IMR-90 (cell line): ENCODE measurements at regions not wholly inside any gene's neighbourhood (a gene's known extent, or its start where the extent isn't known, plus 50 kb on each side); places are given as distances from the start of the nearest gene placed in this dataset.

ENCODE experiments used
- ATAC-seq: fragments of 200-7000 bp; cut with Tn5 transposase; 2 replicates; pipeline ENCODE4 v1.9.1; 2020; ENCODE audit warnings: low read depth, mild to moderate bottlenecking, moderate library complexity
- BruUV-seq: library from RNA; stranded (reverse); fragments of 400-500 nt; replicated peaks from 2 replicates; lab custom pipeline; 2021; lab: Mats Ljungman, UMichigan
- CTCF ChIA-PET: fragments of 300-600 bp; formaldehyde crosslinking; extraction: SDS; loops from one replicate; lab custom pipeline; 2021; ENCODE audit warnings: antibody characterized with exemption; lab: Yijun Ruan, JAX
- POLR2A ChIA-PET: fragments of 300-600 bp; sonication (Branson Sonifier 250); formaldehyde crosslinking; loops from one replicate; lab custom pipeline; 2022; ENCODE audit warnings: antibody characterized with exemption; ENCODE audit not compliant: unreplicated experiment; lab: Charles Lee
- DNase-seq: peaks from one replicate; pipeline ENCODE4 v3.0.0; 2013
- H2AFZ ChIP-seq: replicated peaks from 2 replicates; pipeline ENCODE3; 2013; ENCODE audit warnings: low read length, mild to moderate bottlenecking; ENCODE audit not compliant: poor library complexity
- H2AK5ac ChIP-seq: 2 replicates; pipeline ENCODE4 v1.6.1; 2013; ENCODE audit warnings: low read depth, low read length, inconsistent platforms
- H2AK9ac ChIP-seq: replicated peaks from 2 replicates; pipeline ENCODE3; 2013; ENCODE audit warnings: mild to moderate bottlenecking, low read depth, low read length, moderate library complexity; ENCODE audit not compliant: poor library complexity
- H2BK120ac ChIP-seq: 2 replicates; pipeline ENCODE4 v1.6.1; 2013; ENCODE audit warnings: low read depth, low read length, inconsistent platforms
- H2BK15ac ChIP-seq: 3 replicates; pipeline ENCODE4 v1.6.1; 2013; ENCODE audit warnings: low read depth, low read length, inconsistent platforms
- H2BK20ac ChIP-seq: 2 replicates; pipeline ENCODE4 v1.6.1; 2013; ENCODE audit warnings: low read depth, mild to moderate bottlenecking, inconsistent platforms, low read length, moderate library complexity
- H2BK5ac ChIP-seq: 2 replicates; pipeline ENCODE4 v1.6.1; 2013; ENCODE audit warnings: mild to moderate bottlenecking, low read depth, low read length, inconsistent platforms; ENCODE audit not compliant: poor library complexity, severe bottlenecking
- H3K14ac ChIP-seq: replicated peaks from 2 replicates; pipeline ENCODE4 v1.6.1; 2013; ENCODE audit warnings: low read depth, low read length, inconsistent platforms
- H3K18ac ChIP-seq: 2 replicates; pipeline ENCODE4 v1.6.1; 2013; ENCODE audit warnings: low read depth, low read length, control low read depth
- H3K23ac ChIP-seq: 2 replicates; pipeline ENCODE4 v1.6.1; 2013; ENCODE audit warnings: low read depth, low read length, inconsistent platforms
- H3K27ac ChIP-seq: 2 replicates; pipeline ENCODE4 v1.5.1; 2013; ENCODE audit warnings: mild to moderate bottlenecking, control low read depth, low read length; ENCODE audit not compliant: insufficient read depth
- H3K27me3 ChIP-seq: 2 replicates; pipeline ENCODE4 v1.6.1; 2013; ENCODE audit warnings: low read length; ENCODE audit not compliant: control insufficient read depth, insufficient read depth
- H3K36me3 ChIP-seq: 2 replicates; pipeline ENCODE4 v1.6.1; 2013; ENCODE audit warnings: low read length, mixed read lengths; ENCODE audit not compliant: control insufficient read depth, insufficient read depth
- H3K4ac ChIP-seq: 2 replicates; pipeline ENCODE4 v1.6.1; 2013; ENCODE audit warnings: low read depth, low read length, inconsistent platforms
- H3K4me1 ChIP-seq: 2 replicates; pipeline ENCODE4 v1.6.1; 2013; ENCODE audit warnings: low read length, mixed read lengths; ENCODE audit not compliant: control insufficient read depth, insufficient read depth
- H3K4me2 ChIP-seq: 2 replicates; pipeline ENCODE4 v1.6.1; 2013; ENCODE audit warnings: low read depth, mild to moderate bottlenecking, control low read depth, low read length, moderate library complexity
- H3K4me3 ChIP-seq: 2 replicates; pipeline ENCODE4 v1.5.1; 2013; ENCODE audit warnings: low read depth, mild to moderate bottlenecking, control low read depth, low read length, moderate library complexity; ENCODE audit not compliant: insufficient read depth
- H3K56ac ChIP-seq: 2 replicates; pipeline ENCODE4 v1.6.1; 2013; ENCODE audit warnings: low read length, inconsistent platforms; ENCODE audit not compliant: insufficient read depth; ENCODE audit errors: extremely low read depth
- H3K79me1 ChIP-seq, 2 experiments: 2 replicates each; pipeline ENCODE4 v1.6.1; 2013; ENCODE audit warnings: low read length in 2 of 2, inconsistent platforms in 1 of 2, low read depth in 1 of 2
- H3K9ac ChIP-seq: 2 replicates; pipeline ENCODE4 v1.6.1; 2013; ENCODE audit warnings: low read depth, low read length, control low read depth
- H3K9me1 ChIP-seq: 2 replicates; pipeline ENCODE4 v1.6.1; 2013; ENCODE audit warnings: low read length, inconsistent platforms; ENCODE audit not compliant: insufficient read depth
- H3K9me3 ChIP-seq: 2 replicates; pipeline ENCODE4 v1.6.1; 2013; ENCODE audit warnings: low read length; ENCODE audit not compliant: control insufficient read depth, insufficient read depth
- H4K20me1 ChIP-seq: 2 replicates; pipeline ENCODE4 v1.6.1; 2013; ENCODE audit warnings: low read length, inconsistent platforms; ENCODE audit not compliant: insufficient read depth
- H4K5ac ChIP-seq: 2 replicates; pipeline ENCODE4 v1.6.1; 2013; ENCODE audit warnings: mild to moderate bottlenecking, low read depth, low read length, control low read depth
- H4K8ac ChIP-seq, 2 experiments: 2 replicates each; pipeline ENCODE4 v1.6.1; 2013; ENCODE audit warnings: low read depth in 2 of 2, low read length in 2 of 2, control low read depth in 1 of 2, inconsistent platforms in 1 of 2
- H4K91ac ChIP-seq: 2 replicates; pipeline ENCODE4 v1.6.1; 2013; ENCODE audit warnings: low read depth, low read length, inconsistent platforms; ENCODE audit not compliant: insufficient read depth
- BHLHE40 ChIP-seq: fragments of 150-350 bp; IDR thresholded peaks from 2 replicates; pipeline ENCODE4 v1.6.1; 2016; ENCODE audit warnings: mild to moderate bottlenecking, low read depth, low read length
- CEBPB ChIP-seq: IDR thresholded peaks from 2 replicates; pipeline ENCODE4 v1.6.1; 2012; ENCODE audit warnings: low read depth, low read length, improper control_type of control experiment
- CHD1 ChIP-seq: IDR thresholded peaks from 2 replicates; pipeline ENCODE4 v1.6.1; 2012; ENCODE audit warnings: low read depth, low read length, improper control_type of control experiment
- CTCF ChIP-seq: conservative IDR thresholded peaks from 2 replicates; pipeline ENCODE4 v1.5.1; 2012; ENCODE audit warnings: mild to moderate bottlenecking, low read depth, low read length, improper control_type of control experiment
- FOS ChIP-seq: fragments of 150-350 bp; IDR thresholded peaks from 2 replicates; pipeline ENCODE4 v1.6.1; 2016; ENCODE audit warnings: low read depth, low read length
- NFE2L2 ChIP-seq: fragments of 150-350 bp; IDR thresholded peaks from 2 replicates; pipeline ENCODE4 v1.6.1; 2016; ENCODE audit warnings: low read depth, mild to moderate bottlenecking, low read length
- RAD21 ChIP-seq: IDR thresholded peaks from 2 replicates; pipeline ENCODE4 v1.6.1; 2012; ENCODE audit warnings: low read length, improper control_type of control experiment
- WGBS, 2 experiments: methylation state at CpG; one replicate each; pipeline versions ENCODE4 v1.1.5 to v1.1.7; 2013; ENCODE audit warnings: missing lambda C conversion rate in 2 of 2; ENCODE audit not compliant: insufficient read length in 1 of 2; ENCODE audit errors: extremely low coverage in 2 of 2; 5-methylcytosine and 5-hydroxymethylcytosine counted together
- dilution Hi-C: fragments of 300-500 bp; cut with HindIII; formaldehyde crosslinking; loops from one replicate; pipeline ENCODE4 v1.14.3; 2018; ENCODE audit warnings: low sequenced_read_pairs; ENCODE audit not compliant: unreplicated experiment
- in situ Hi-C: fragments of 300-500 bp; cut with MboI; formaldehyde crosslinking; loops from 3 replicates; pipeline ENCODE4 v1.14.3; 2019; ENCODE audit warnings: low sequenced_read_pairs, inconsistent platforms, mixed read lengths
- intact Hi-C: fragments of 100-400 bp; cut with micrococcal nuclease; formaldehyde crosslinking; loops from 2 replicates; pipeline ENCODE4 v1.10.0; 2022
- TF ChIP-seq, protein P1 (sequence below): fragments of 150-350 bp; IDR thresholded peaks from 2 replicates; pipeline ENCODE4 v1.6.1; 2016; ENCODE audit warnings: low read depth, mild to moderate bottlenecking, low read length, moderate library complexity, borderline replicate concordance

- Histone ChIP-seq H4K5ac (no peak overlapping the region), H3K9me1 (no peaks in the 10 kb centered on the region), H3K56ac (no peak overlapping the region), H2BK5ac (no peak overlapping the region), H3K4me1 (no peaks in the 10 kb centered on the region), H2BK20ac (no peak overlapping the region), H2BK15ac (no peak overlapping the region), H3K18ac (no peak overlapping the region), H3K79me1 (no peaks in the 10 kb centered on the region), H3K36me3 (no peaks in the 10 kb centered on the region), H3K4me2 (no peak overlapping the region), H3K9ac (no peak overlapping the region), H4K20me1 (no peaks in the 10 kb centered on the region), H4K91ac (no peak overlapping the region), H3K9me3 (no peaks in the 10 kb centered on the region), H2AFZ (no peak overlapping the region), H2BK120ac (no peak overlapping the region), H3K27ac (no peak overlapping the region), H3K27me3 (no peaks in the 10 kb centered on the region; the same call in 1 of the 2 replicates), H2AK9ac (no peak overlapping the region), H3K14ac (no peak overlapping the region), H3K4ac (no peak overlapping the region), H4K8ac (no peak overlapping the region), H2AK5ac (no peak overlapping the region), H3K4me3 (no peak overlapping the region), H3K23ac (no peak overlapping the region)
- no TSS peak for BruUV-seq
- POLR2A ChIA-PET: no interaction called here
- in situ Hi-C loops (no loop called here), dilution Hi-C loops (no loop called here), intact Hi-C loops (no loop called here)
- CTCF ChIA-PET: no interaction called here
- ATAC-seq: no peak
- no peak for DNase-seq
- WGBS, 2 experiments: 53% methylated on average over 3 of the region's 10 CpGs; no CpG with 5 or more reads in 1 of the 2 experiments
- TF ChIP-seq NFE2L2 (no peak), BHLHE40 (no peak), CEBPB (no peak), CHD1 (no peak), FOS (no peak), CTCF (no peak), RAD21 (no peak)
- TF ChIP-seq, protein P1, sequence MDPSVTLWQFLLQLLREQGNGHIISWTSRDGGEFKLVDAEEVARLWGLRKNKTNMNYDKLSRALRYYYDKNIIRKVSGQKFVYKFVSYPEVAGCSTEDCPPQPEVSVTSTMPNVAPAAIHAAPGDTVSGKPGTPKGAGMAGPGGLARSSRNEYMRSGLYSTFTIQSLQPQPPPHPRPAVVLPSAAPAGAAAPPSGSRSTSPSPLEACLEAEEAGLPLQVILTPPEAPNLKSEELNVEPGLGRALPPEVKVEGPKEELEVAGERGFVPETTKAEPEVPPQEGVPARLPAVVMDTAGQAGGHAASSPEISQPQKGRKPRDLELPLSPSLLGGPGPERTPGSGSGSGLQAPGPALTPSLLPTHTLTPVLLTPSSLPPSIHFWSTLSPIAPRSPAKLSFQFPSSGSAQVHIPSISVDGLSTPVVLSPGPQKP: no peak
These were observed 590.6 kb downstream of the MATN1 start for GRCh38 chr1:30132602-30133286.
